ENCODE measurements at regions not wholly inside any gene's neighbourhood (a gene's known extent, or its start where the extent isn't known, plus 50 kb on each side); places are given as distances from the start of the nearest gene placed in this dataset.

DNA sequence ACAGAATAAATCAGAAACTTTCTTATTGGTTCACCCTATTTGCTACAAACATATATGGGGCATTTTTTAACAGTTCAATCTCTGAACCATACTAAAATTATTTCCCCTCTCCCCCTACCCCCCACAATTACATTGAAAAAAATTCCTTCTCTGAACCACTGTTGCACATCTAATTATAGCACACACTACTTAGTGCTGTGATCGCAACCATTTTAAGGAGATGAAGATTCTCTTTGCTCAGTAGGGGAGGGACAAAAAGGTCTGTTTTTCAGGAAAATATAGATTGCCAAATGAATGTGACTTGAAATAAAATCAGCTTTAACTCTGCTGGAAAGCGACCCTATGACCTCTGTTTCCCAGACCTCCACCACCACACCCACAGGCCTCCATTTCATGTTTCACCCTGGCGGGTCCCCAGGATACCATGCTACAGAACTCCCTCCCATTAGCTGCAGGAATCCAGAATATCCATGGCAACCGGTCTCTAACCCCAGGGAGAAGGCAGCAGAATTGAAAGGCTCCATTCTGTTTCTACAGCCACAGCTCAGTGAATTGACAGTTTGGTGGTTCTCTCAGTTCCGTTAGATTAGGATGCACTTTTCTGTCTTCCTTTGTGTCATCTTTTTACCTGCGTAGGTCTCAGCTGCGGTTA lies 286.3 kb downstream of the TBC1D4 start:
- TF ChIP-seq, protein P1, sequence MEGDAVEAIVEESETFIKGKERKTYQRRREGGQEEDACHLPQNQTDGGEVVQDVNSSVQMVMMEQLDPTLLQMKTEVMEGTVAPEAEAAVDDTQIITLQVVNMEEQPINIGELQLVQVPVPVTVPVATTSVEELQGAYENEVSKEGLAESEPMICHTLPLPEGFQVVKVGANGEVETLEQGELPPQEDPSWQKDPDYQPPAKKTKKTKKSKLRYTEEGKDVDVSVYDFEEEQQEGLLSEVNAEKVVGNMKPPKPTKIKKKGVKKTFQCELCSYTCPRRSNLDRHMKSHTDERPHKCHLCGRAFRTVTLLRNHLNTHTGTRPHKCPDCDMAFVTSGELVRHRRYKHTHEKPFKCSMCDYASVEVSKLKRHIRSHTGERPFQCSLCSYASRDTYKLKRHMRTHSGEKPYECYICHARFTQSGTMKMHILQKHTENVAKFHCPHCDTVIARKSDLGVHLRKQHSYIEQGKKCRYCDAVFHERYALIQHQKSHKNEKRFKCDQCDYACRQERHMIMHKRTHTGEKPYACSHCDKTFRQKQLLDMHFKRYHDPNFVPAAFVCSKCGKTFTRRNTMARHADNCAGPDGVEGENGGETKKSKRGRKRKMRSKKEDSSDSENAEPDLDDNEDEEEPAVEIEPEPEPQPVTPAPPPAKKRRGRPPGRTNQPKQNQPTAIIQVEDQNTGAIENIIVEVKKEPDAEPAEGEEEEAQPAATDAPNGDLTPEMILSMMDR (IDR thresholded peaks at IDR 0.05): no peak
- TF ChIP-seq POLR2A (IDR thresholded peaks at IDR 0.05): no peak
